Ishikawa (cell line): ENCODE measurements at regions not wholly inside any gene's neighbourhood (a gene's known extent, or its start where the extent isn't known, plus 50 kb on each side); places are given as distances from the start of the nearest gene placed in this dataset.

ENCODE experiments used
- CREB1 ChIP-seq: IDR thresholded peaks from 2 replicates; pipeline ENCODE4 v1.6.1; 2012; ENCODE audit warnings: low read depth
- EGR1 ChIP-seq: IDR thresholded peaks from 2 replicates; pipeline ENCODE4 v1.6.1; 2012
- EP300 ChIP-seq: IDR thresholded peaks from 2 replicates; pipeline ENCODE4 v1.6.1; 2012; ENCODE audit warnings: borderline replicate concordance
- RAD21 ChIP-seq: IDR thresholded peaks from 2 replicates; pipeline ENCODE4 v1.6.1; 2012; ENCODE audit warnings: low read depth
- REST ChIP-seq: IDR thresholded peaks from 2 replicates; pipeline ENCODE4 v1.6.1; 2012; ENCODE audit warnings: low read depth, mild to moderate bottlenecking
- TAF1 ChIP-seq: IDR thresholded peaks from 2 replicates; pipeline ENCODE4 v1.6.1; 2012; ENCODE audit warnings: low read depth, mild to moderate bottlenecking
- TF ChIP-seq, protein P1 (sequence below): IDR thresholded peaks from 2 replicates; pipeline ENCODE4 v1.6.1; 2012

- TF ChIP-seq RAD21: no peak
- TF ChIP-seq EP300: no peak
- TF ChIP-seq REST: no peak
- TF ChIP-seq EGR1: no peak
- TF ChIP-seq TAF1: no peak
- TF ChIP-seq, protein P1, sequence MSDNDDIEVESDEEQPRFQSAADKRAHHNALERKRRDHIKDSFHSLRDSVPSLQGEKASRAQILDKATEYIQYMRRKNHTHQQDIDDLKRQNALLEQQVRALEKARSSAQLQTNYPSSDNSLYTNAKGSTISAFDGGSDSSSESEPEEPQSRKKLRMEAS: no peak
- no peak for TF ChIP-seq CREB1
Measured at GRCh38 chr10:55002420-55002819, 201.4 kb upstream of the PCDH15 start.
